ENCODE measurements at regions not wholly inside any gene's neighbourhood (a gene's known extent, or its start where the extent isn't known, plus 50 kb on each side); places are given as distances from the start of the nearest gene placed in this dataset.

DNA sequence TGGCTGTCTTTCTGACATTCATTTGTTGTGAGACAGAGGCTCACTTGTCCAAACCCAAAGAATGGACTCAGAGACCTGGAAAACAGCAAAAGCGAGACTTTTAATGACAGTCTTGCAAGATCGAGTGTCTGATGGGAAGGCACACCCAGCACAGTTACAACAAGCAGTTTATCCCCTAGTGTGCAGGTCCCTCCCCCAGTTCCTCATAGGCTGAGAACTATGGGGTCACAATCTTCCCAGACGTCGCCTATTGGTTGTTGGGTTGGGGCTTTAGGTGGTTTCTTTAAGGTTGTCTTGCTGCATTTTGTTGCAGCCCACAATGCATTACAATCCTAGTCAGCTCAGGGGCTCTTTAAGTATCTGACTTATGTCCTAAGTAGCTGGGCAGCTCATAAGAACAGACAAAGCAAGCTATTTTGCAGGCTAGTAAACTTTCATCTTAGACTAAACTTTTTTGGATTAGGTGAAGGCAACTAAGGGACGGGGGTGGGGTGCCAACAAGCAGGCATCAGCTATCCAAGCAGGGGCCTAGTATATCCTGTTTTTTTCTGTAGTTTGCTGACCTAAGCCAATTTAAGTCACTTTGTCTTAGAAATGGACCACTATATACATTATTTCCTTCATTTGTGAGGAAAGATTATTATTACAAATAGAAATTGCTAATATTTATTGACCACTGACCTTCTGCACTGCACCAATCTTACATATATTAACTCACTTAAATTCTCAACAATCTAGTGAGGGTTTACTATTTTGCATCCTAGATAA is 151.8 kb downstream of the SETD4 start:
- no peak overlapping the region for H3K27ac ChIP-seq (ENCODE audit: extremely low read depth, low read depth, low read length)
- no peak overlapping the region for H3K4me3 ChIP-seq (ENCODE audit: low read depth, low read length)
- POLR2A ChIA-PET = no interaction called here
- no peaks in the 10 kb centered on the region for H3K36me3 ChIP-seq (ENCODE audit: control insufficient read depth in 2 of 2, insufficient read depth in 1 of 2, low read length in 2 of 2)
- no peaks in the 10 kb centered on the region for H3K4me1 ChIP-seq (ENCODE audit: control insufficient read depth, insufficient read depth, low read length)
- no peaks in the 10 kb centered on the region for H3K9me3 ChIP-seq (ENCODE audit: control insufficient read depth, insufficient read depth, low read depth, low read length)
- no peak for TF ChIP-seq ZBTB8A (tag by site-specific recombination; IDR thresholded peaks at IDR 0.05)
- TF ChIP-seq, protein P1, sequence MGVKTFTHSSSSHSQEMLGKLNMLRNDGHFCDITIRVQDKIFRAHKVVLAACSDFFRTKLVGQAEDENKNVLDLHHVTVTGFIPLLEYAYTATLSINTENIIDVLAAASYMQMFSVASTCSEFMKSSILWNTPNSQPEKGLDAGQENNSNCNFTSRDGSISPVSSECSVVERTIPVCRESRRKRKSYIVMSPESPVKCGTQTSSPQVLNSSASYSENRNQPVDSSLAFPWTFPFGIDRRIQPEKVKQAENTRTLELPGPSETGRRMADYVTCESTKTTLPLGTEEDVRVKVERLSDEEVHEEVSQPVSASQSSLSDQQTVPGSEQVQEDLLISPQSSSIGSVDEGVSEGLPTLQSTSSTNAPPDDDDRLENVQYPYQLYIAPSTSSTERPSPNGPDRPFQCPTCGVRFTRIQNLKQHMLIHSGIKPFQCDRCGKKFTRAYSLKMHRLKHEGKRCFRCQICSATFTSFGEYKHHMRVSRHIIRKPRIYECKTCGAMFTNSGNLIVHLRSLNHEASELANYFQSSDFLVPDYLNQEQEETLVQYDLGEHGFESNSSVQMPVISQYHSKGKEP (tag by site-specific recombination; IDR thresholded peaks at IDR 0.05) = no peak
- TF ChIP-seq ZNF843 (tag by site-specific recombination; IDR thresholded peaks at IDR 0.05) = no peak
- TF ChIP-seq, protein P2, sequence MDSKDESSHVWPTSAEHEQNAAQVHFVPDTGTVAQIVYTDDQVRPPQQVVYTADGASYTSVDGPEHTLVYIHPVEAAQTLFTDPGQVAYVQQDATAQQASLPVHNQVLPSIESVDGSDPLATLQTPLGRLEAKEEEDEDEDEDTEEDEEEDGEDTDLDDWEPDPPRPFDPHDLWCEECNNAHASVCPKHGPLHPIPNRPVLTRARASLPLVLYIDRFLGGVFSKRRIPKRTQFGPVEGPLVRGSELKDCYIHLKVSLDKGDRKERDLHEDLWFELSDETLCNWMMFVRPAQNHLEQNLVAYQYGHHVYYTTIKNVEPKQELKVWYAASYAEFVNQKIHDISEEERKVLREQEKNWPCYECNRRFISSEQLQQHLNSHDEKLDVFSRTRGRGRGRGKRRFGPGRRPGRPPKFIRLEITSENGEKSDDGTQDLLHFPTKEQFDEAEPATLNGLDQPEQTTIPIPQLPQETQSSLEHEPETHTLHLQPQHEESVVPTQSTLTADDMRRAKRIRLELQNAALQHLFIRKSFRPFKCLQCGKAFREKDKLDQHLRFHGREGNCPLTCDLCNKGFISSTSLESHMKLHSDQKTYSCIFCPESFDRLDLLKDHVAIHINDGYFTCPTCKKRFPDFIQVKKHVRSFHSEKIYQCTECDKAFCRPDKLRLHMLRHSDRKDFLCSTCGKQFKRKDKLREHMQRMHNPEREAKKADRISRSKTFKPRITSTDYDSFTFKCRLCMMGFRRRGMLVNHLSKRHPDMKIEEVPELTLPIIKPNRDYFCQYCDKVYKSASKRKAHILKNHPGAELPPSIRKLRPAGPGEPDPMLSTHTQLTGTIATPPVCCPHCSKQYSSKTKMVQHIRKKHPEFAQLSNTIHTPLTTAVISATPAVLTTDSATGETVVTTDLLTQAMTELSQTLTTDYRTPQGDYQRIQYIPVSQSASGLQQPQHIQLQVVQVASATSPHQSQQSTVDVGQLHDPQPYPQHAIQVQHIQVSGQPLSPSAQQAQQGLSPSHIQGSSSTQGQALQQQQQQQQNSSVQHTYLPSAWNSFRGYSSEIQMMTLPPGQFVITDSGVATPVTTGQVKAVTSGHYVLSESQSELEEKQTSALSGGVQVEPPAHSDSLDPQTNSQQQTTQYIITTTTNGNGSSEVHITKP (tag by site-specific recombination; IDR thresholded peaks at IDR 0.05) = no peak
- no peak for TF ChIP-seq ZBTB20 (tag by site-specific recombination; IDR thresholded peaks at IDR 0.05)
- no peak for TF ChIP-seq ZNF169 (tag by site-specific recombination; IDR thresholded peaks at IDR 0.05)
- TF ChIP-seq, protein P3, sequence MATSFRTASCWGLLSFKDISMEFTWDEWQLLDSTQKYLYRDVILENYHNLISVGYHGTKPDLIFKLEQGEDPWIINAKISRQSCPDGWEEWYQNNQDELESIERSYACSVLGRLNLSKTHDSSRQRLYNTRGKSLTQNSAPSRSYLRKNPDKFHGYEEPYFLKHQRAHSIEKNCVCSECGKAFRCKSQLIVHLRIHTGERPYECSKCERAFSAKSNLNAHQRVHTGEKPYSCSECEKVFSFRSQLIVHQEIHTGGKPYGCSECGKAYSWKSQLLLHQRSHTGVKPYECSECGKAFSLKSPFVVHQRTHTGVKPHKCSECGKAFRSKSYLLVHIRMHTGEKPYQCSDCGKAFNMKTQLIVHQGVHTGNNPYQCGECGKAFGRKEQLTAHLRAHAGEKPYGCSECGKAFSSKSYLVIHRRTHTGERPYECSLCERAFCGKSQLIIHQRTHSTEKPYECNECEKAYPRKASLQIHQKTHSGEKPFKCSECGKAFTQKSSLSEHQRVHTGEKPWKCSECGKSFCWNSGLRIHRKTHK (tag by site-specific recombination; IDR thresholded peaks at IDR 0.05) = no peak
- no peak for TF ChIP-seq TRIM28 (IDR thresholded peaks at IDR 0.05; ENCODE audit: borderline replicate concordance, low read length)
- no peak for TF ChIP-seq ZNF274 (IDR thresholded peaks at IDR 0.05; ENCODE audit: low read length)
- no peak for TF ChIP-seq ZNF274 (tag by site-specific recombination; IDR thresholded peaks at IDR 0.05; ENCODE audit: borderline replicate concordance)
- no peak for TF ChIP-seq ZNF426 (tag by site-specific recombination; IDR thresholded peaks at IDR 0.05)
- no peak for TF ChIP-seq ZNF561 (tag by site-specific recombination; IDR thresholded peaks at IDR 0.05; ENCODE audit: borderline replicate concordance)
- no peak for TF ChIP-seq ZNF391 (tag by site-specific recombination; IDR thresholded peaks at IDR 0.05; ENCODE audit: borderline replicate concordance, low read depth)
- TF ChIP-seq ZNF785 (tag by site-specific recombination; IDR thresholded peaks at IDR 0.05) = no peak
- TF ChIP-seq, protein P4, sequence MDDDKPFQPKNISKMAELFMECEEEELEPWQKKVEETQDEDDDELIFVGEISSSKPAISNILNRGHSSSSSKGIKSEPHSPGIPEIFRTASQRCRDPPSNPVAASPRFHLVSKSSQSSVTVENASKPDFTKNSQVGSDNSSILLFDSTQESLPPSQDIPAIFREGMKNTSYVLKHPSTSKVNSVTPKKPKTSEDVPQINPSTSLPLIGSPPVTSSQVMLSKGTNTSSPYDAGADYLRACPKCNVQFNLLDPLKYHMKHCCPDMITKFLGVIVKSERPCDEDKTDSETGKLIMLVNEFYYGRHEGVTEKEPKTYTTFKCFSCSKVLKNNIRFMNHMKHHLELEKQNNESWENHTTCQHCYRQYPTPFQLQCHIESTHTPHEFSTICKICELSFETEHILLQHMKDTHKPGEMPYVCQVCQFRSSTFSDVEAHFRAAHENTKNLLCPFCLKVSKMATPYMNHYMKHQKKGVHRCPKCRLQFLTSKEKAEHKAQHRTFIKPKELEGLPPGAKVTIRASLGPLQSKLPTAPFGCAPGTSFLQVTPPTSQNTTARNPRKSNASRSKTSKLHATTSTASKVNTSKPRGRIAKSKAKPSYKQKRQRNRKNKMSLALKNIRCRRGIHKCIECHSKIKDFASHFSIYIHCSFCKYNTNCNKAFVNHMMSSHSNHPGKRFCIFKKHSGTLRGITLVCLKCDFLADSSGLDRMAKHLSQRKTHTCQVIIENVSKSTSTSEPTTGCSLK (tag by site-specific recombination; IDR thresholded peaks at IDR 0.05) = no peak
- CTCF ChIA-PET = no interaction called here

DNA sequence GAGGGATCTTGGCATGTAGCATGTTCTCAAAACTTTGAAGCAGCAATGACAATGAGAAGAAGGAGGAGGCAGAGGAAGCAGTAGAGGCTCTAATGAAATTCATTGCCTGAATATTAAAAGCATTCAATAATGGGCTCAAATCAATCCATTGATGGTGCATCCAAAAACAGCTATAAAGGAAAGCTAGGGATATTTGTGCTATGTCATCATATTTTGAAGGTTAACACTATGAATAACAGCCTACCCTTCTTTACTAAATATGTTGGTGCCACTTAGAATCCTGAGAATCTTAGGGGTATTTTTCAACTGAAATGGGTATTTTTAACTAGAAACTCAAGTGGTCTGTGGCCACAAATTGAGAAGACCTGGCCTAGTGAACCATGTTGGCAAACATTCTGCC is 153.7 kb downstream of the SETD4 start:
- H3K4me3 ChIP-seq (ENCODE audit: low read depth, low read length) = no peak overlapping the region
- no peaks in the 10 kb centered on the region for H3K9me3 ChIP-seq (ENCODE audit: control insufficient read depth, insufficient read depth, low read depth, low read length)
- no peaks in the 10 kb centered on the region for H3K36me3 ChIP-seq (ENCODE audit: control insufficient read depth in 2 of 2, insufficient read depth in 1 of 2, low read length in 2 of 2)
- no peak for TF ChIP-seq ZNF701 (tag by site-specific recombination; IDR thresholded peaks at IDR 0.05)
- ChIA-PET POLR2A (interaction anchor here (0.5 kb wide), 1 partner anchor 1072 kb away, joined by 4 read pairs; no protein-coding TSS in a partner anchor), CTCF (interaction anchor here (1.1 kb wide), 1 partner anchor 1239 kb away, joined by 3 read pairs; no protein-coding TSS in a partner anchor)
- no peak overlapping the region for H3K27ac ChIP-seq (ENCODE audit: extremely low read depth, low read depth, low read length)
- no peaks in the 10 kb centered on the region for H3K4me1 ChIP-seq (ENCODE audit: control insufficient read depth, insufficient read depth, low read length)

Data from HEK293 (cell line).